Neutrophil (primary cell): ENCODE measurements at regions not wholly inside any gene's neighbourhood (a gene's known extent, or its start where the extent isn't known, plus 50 kb on each side); places are given as distances from the start of the nearest gene placed in this dataset.

ENCODE experiments used
- H3K27ac ChIP-seq: fragments of 200-600 bp; sonication (generic); 2 replicates; pipeline ENCODE4 v1.5.1; 2016; ENCODE audit warnings: mild to moderate bottlenecking, moderate library complexity
- H3K27me3 ChIP-seq: fragments of 200-600 bp; sonication (generic); 2 replicates; pipeline ENCODE4 v1.6.0; 2016; ENCODE audit warnings: mild to moderate bottlenecking
- H3K36me3 ChIP-seq: fragments of 200-600 bp; sonication (generic); 2 replicates; pipeline ENCODE4 v1.5.1; 2017
- H3K4me1 ChIP-seq, 2 experiments: fragments of 200-600 bp in 1 of 2; sonication (generic) in 1 of 2; 1 replicate in 1 of 2; 2 replicates in 1 of 2; pipeline versions ENCODE4 v1.5.1 to v1.6.1; 2013 to 2016; ENCODE audit warnings: low read depth in 1 of 2, low read length in 1 of 2, mild to moderate bottlenecking in 1 of 2, moderate library complexity in 1 of 2; ENCODE audit not compliant: control insufficient read depth in 1 of 2, insufficient read depth in 1 of 2
- H3K4me3 ChIP-seq, 2 experiments: fragments of 200-600 bp in 1 of 2; sonication (generic) in 1 of 2; 1 replicate in 1 of 2; 2 replicates in 1 of 2; pipeline ENCODE4 v1.5.1; 2013 to 2016; ENCODE audit warnings: low read depth in 1 of 2, low read length in 1 of 2, mild to moderate bottlenecking in 1 of 2, moderate library complexity in 1 of 2
- H3K9me3 ChIP-seq: fragments of 200-600 bp; sonication (generic); 2 replicates; pipeline ENCODE4 v1.5.1; 2016
- TF ChIP-seq, protein P1 (sequence below): fragments of 200-600 bp; sonication (generic); IDR thresholded peaks from 2 replicates; pipeline ENCODE4 v1.5.1; 2016; ENCODE audit warnings: antibody characterized with exemption

DNA sequence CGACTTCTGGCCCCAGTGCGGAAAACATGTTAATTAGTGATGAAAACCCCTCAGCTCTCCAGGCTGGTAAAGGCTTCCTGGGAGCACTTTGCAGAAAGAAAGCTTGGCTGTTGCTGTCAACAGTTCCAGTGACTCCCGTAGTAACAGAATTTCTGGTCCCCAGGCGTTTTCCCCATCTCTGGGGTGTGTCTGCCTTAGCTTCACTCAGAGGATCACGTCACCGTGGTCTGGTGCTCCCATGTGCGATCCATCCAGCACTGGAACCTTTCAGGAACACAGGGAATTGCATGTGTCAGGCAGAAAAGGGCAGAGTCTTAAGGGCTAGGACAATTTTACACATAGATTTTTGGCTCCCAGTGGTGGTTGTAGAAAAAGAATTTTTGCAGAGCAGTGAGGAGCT lies 470.4 kb upstream of the USP24 start:
- no peaks in the 10 kb centered on the region for H3K4me1 ChIP-seq
- no peaks in the 10 kb centered on the region for H3K9me3 ChIP-seq
- no peaks in the 10 kb centered on the region for H3K27me3 ChIP-seq
- H3K27ac ChIP-seq = no peak overlapping the region
- TF ChIP-seq, protein P1, sequence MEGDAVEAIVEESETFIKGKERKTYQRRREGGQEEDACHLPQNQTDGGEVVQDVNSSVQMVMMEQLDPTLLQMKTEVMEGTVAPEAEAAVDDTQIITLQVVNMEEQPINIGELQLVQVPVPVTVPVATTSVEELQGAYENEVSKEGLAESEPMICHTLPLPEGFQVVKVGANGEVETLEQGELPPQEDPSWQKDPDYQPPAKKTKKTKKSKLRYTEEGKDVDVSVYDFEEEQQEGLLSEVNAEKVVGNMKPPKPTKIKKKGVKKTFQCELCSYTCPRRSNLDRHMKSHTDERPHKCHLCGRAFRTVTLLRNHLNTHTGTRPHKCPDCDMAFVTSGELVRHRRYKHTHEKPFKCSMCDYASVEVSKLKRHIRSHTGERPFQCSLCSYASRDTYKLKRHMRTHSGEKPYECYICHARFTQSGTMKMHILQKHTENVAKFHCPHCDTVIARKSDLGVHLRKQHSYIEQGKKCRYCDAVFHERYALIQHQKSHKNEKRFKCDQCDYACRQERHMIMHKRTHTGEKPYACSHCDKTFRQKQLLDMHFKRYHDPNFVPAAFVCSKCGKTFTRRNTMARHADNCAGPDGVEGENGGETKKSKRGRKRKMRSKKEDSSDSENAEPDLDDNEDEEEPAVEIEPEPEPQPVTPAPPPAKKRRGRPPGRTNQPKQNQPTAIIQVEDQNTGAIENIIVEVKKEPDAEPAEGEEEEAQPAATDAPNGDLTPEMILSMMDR = no peak
- H3K36me3 ChIP-seq = no peaks in the 10 kb centered on the region
- H3K4me3 ChIP-seq = no peak overlapping the region

DNA sequence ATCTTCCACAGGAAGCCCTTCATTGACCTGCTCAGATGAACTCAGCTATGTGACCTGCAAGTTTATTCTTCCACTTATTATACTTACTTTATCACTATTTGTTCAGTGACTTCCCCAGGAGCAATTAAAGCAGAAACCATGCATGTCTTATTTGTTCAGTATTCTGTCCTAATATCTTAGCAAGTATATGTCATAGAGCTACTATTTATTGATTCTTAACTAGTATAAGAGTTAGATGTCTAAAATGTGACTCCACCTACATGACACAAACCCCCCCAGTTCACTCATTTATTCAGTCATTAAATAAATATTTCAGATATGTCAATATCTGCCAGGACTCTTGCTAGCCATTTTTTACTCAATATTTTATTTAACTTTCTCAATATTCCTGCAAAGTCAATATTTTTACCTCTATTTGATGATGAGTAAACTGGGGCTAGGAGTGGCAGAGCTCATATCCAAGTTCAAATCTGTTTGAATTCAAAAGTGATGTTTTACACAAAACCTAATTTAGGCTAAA lies 469.0 kb upstream of the USP24 start:
- TF ChIP-seq, protein P1 = no peak

DNA sequence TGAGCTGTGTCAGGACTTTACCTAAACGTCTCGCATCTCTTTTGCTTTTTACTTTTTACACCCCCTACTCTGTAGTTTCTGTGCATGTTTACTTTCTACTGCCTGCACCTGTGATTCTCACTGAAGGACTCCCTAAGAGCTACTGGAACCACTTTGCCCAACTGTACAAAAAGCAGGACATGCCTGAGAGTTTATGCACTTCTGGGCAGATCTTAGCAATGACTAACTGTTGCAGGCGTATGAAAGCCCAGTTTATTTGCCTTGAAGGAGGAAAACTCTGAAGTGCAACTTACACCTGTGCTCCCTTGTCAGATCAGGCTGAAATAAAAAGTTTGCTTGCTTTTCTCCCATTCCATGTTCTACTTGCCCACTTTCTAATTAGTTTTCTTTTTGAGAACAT lies 467.0 kb upstream of the USP24 start:
- Histone ChIP-seq H3K9me3 (no peaks in the 10 kb centered on the region), H3K4me3 (no peak overlapping the region), H3K27me3 (no peaks in the 10 kb centered on the region), H3K4me1 (no peaks in the 10 kb centered on the region), H3K27ac (no peak overlapping the region), H3K36me3 (no peaks in the 10 kb centered on the region)
- TF ChIP-seq, protein P1 = no peak

More for the DNA sequence above, 469.0 kb upstream of the USP24 start:
- no peaks in the 10 kb centered on the region for H3K27me3 ChIP-seq
- H3K4me3 ChIP-seq = no peak overlapping the region
- H3K27ac ChIP-seq = no peak overlapping the region
- H3K9me3 ChIP-seq = no peaks in the 10 kb centered on the region
- no peaks in the 10 kb centered on the region for H3K36me3 ChIP-seq
- no peaks in the 10 kb centered on the region for H3K4me1 ChIP-seq

DNA sequence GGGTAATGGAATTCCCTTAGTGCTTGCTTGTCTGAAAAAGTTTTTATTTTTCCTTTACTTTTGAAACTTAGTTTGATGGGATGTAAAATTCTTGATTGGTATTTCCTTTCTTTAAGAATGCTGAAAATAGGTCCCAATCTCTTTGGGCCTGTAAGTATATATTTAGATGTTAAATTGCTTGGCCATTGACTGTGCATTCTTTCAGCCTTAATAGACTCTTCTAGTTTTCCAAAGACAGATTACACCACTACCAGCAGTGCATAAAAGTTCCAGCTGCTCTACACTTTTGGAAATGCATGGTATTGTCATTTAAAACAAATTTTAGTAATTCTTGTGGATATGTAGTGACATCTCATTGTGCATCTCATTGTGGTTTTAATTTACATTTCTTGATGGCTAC lies 464.8 kb upstream of the USP24 start:
- Histone ChIP-seq H3K4me3 (no peak overlapping the region), H3K4me1 (no peaks in the 10 kb centered on the region), H3K27ac (no peak overlapping the region), H3K9me3 (no peaks in the 10 kb centered on the region), H3K36me3 (no peaks in the 10 kb centered on the region), H3K27me3 (no peaks in the 10 kb centered on the region)
- TF ChIP-seq, protein P1 = no peak

DNA sequence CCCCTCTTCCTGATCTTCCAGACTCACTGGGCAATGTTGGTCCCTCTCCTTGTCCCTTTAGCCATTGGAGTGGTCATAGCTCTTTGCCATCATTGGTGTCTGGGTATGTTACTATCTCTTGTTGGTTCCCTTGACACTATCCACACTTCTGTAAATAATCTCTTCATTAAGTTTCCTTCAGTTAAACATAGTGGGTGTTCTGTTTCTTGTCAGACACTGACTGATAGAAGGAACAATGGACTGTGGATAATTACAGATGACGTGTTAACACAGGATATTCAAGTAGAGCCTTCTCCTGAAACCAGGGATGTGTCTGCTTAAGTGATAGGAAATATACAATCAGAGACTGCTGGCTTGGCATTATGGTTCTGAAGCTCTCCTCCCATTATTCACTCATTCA lies 458.3 kb upstream of the USP24 start:
- Histone ChIP-seq H3K27ac (no peak overlapping the region), H3K27me3 (no peaks in the 10 kb centered on the region), H3K4me1 (no peaks in the 10 kb centered on the region), H3K9me3 (no peaks in the 10 kb centered on the region), H3K36me3 (no peaks in the 10 kb centered on the region), H3K4me3 (no peak overlapping the region)
- TF ChIP-seq, protein P1 = no peak
